ENCODE measurements at regions not wholly inside any gene's neighbourhood (a gene's known extent, or its start where the extent isn't known, plus 50 kb on each side); places are given as distances from the start of the nearest gene placed in this dataset.

DNA sequence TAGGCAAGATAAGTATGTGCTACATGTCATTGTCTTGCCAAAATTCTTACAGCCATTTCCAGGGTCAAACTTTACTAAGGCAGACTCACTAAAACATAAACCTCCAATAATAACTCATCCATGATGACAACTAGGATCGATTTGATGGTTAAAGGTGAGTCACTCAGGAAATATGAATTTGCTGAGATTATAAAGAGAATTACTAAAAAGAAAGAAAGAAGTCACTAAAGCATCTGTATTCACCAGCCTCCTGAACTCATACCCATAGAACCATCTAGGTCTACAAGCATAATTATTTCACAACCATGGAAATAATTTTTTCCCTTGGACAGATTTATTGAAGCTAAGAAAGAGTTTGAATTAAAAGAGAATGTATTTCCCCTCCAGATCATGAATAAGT, 258.6 kb downstream of the TLE1 start:
- TF ChIP-seq EP300 (IDR thresholded peaks at IDR 0.05; ENCODE audit: low read depth) (no peak), POLR2A (IDR thresholded peaks at IDR 0.05) (no peak)

Data from transverse colon (tissue), 1 donor.